ENCODE measurements at regions not wholly inside any gene's neighbourhood (a gene's known extent, or its start where the extent isn't known, plus 50 kb on each side); places are given as distances from the start of the nearest gene placed in this dataset.

DNA sequence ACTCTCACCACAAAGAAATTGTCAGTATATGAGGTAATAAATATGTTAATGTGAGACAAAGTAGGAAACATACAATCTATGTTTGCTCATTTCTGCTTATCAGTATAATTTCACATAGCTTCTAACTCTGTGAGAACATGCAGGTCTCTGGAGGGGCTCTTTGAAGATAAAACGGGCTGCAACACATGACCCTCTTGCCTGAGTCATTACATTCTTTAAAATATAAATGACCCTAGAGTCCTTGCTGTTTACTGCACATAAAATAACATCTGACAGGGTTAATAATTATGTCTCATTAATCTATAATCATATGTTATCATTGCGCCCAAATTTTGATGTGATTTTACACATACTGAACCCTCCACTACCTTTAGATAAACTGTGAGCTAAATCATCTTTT, 681.5 kb downstream of the ARAP2 start:
- no peak for DNase-seq

GRCh38 chr4:35565640-35566039, 678.7 kb downstream of the ARAP2 start:
- DNase-seq, result no peak

DNA sequence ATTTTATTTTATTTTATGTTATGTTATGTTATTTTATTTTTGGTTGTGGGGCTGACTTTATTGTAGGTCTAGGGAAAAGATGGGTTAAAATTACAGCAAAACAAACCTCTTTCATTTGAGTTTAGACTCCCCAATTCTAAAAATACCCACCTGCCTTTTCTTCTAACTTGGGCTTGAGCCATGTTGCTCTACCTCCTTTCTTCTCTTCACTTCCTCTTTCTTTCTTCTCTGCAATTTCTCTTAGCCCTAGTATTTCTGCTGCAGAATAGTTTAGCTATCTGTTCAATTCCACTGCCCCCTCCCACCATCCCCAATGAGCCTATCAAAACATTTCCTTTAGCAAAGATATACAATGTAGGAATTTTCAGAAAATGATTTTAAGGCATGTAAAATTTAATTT, 653.3 kb downstream of the ARAP2 start:
- DNase-seq, result no peak

GRCh38 chr4:35604252-35604651, 640.1 kb downstream of the ARAP2 start:
- DNase-seq, result no peak

DNA sequence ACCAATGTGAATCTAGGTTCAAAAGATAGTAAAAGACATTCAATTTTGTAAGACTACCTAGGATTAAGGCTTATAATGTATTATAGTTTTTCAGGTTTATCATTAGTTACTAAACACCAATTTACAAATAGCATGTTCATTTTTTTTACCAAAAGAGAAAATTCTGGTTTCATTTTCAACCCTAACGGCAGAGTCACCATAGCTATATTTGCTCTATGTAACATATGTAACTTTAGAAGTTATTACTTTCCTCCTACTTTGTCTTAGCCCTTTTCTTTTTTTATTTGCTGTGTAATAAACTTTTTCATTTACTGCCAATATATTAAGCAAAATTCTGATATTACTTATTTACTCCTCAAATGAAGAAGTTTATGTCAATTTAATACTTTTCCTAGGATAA, 639.6 kb downstream of the ARAP2 start:
- no peak for DNase-seq

- DNase-seq, result no peak
Observed at GRCh38 chr4:35608205-35608604, 636.1 kb downstream of the ARAP2 start.

DNA sequence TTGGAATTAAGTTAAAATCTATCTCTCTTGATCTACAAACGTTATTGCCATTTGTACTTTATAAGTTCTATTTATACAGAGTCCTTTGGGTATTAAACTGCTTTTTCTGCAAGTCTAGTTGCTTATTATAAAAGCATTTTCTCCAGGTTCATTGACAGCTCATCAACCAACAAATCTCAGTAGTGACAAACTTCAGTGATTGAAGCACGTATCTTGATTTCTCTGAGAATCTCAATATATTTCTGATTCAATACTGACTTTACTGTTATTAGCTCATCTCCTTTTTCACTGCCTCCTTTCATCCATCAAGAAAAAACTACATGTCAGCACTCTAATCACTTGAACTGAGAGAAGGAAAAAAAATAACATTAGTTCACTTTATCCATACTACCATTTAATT, 630.2 kb downstream of the ARAP2 start:
- DNase-seq, result no peak

GRCh38 chr4:35639929-35640328, 604.4 kb downstream of the ARAP2 start:
- no peak for DNase-seq

DNA sequence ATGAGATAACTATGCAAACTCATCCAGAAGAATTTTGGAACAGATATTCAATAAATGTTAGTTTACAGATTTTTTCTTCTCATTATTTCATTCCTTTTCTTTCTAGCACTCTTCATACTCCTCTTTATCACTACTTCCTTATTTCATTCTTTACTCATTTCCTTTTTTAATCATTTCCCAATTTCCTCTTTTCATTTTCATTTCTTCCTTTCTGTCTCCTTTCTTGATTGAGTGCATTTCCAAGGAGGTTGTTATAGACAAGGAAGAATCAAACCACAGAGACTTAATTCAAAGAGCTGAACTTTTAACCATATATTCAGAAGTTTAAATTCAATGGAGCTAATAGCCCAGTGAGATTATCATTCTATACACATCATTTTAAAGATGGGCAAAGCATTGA, 600.7 kb downstream of the ARAP2 start:
- no peak for DNase-seq

GRCh38 chr4:35644591-35644990, 599.7 kb downstream of the ARAP2 start:
- DNase-seq, result no peak

GRCh38 chr4:35649011-35649410, 595.3 kb downstream of the ARAP2 start:
- no peak for DNase-seq

GRCh38 chr4:35649778-35650177, 594.5 kb downstream of the ARAP2 start:
- no peak for DNase-seq

GRCh38 chr4:35652197-35652596, 592.1 kb downstream of the ARAP2 start:
- no peak for DNase-seq

DNA sequence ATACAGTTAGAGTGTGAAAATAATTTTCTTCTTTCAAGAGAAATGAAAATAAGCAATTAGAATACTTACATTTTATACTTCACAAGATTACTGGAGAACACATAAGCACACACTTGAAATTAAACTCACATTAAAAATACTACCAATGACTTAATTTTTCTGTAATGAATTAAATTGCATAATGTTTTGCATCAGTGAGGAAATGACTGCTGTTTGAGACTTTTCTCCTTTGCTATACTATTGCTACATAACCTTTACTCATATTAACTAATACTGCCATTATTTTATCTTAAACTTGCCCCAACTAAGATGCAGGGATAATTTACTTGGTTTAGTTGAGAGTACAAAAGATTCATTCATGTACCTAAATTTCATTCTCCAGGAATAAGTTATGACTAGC, 590.9 kb downstream of the ARAP2 start:
- DNase-seq, result no peak

- DNase-seq, result no peak
Observed at GRCh38 chr4:35673137-35673536, 571.2 kb downstream of the ARAP2 start.

DNA sequence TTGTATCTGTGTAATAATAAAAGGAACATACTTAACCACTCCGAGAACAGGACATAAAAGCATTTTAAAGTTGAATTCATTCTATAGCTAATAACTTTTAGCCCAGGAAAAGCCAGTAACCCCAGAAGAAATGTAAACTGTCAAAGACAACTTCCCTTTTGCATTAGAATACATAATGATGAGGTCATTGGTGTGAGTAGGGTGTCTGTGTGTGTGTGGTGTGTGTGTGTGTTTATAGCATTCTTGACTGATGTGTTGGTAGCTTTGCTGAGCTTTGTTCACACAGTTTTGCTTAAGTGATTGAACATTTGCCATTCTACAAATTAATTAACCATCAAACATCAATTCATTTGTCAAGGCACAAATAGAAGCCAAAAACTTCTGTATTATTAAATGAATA, 559.6 kb downstream of the ARAP2 start:
- DNase-seq, result no peak

- DNase-seq, result no peak
Observed at GRCh38 chr4:35689870-35690269, 554.4 kb downstream of the ARAP2 start.

DNA sequence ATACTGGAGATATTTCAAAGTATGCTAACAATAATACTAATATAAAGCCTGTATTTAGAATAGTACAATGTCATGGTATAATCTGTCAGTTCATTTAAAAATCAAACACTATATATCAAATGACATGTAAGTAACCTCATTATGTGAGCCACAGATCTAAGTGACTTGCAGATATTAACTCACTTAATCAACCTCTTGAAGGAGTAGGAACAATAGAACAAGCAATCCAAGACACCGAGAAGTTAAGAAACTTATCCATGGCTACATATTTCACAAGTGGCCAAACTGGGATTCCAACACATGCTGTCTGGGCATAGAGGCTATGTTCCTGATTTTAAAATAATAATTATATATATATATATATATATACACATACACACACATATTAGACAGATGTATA, 554.0 kb downstream of the ARAP2 start:
- no peak for DNase-seq

- DNase-seq, result no peak
Observed at GRCh38 chr4:35695003-35695402, 549.3 kb downstream of the ARAP2 start.

GRCh38 chr4:35695421-35695820, 548.9 kb downstream of the ARAP2 start:
- DNase-seq, result no peak

DNA sequence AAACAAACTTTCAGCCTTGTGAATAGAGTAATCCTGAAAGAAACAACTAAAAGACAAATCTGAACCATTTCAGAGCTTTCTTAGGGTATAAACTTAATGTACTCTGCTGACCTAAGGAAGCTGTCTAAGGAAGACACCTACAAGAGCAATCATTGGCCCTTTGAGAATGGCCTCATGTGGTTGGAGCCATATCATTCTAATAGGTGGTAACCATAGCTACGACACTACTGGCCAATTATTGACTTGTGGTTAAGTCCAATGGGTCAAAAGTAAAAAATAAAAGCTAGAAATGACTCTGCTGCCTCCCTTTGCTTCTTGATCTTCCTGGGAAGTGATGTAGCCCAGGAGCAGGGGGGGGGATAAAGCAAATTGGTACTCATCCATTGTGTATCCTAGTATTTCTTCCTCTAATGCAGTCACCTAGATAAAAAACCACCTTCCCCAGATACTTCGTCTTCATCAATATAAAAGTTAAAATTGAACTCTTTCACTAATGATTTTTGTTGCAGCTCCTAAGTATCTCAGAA, 547.0 kb downstream of the ARAP2 start:
- no peak for DNase-seq

DNA sequence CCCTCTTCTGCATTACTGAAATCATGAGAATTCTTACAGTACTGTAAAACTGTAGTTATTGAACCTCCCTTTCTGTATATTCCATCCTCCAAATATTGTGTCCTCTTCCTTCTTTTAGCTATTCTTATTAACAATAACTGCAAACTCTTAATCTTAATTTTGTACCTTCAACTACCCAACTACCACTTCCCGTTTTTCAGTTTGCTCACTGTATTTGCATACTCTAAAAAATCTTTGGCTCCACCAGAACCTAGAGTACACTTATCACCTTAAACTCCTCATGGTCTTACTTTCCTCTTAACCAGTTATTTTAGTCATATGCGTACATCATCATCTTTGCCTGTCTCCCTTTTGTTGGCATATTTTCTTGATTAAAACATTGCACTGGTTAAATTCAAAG, 543.7 kb downstream of the ARAP2 start:
- DNase-seq, result no peak

DNA sequence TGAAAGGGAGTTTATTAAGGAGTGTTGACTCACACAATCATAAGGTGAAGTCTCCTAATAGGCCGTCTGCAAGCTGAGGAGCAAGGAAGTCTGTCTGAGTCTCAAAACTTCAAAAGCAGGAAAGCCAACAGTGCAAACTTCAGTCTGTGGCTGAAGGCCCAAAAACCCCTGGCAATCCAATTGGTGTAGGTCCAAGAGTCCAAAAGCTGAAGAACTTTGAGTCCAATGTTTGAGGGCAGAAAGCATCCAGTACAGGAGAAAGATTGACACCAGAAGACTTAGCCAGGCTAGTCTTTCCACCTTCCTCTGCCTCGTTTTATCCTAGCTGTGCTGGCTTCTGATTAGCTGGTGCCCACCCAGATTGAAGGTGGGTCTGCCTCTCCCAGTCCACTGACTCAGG, 535.2 kb downstream of the ARAP2 start:
- no peak for DNase-seq

DNA sequence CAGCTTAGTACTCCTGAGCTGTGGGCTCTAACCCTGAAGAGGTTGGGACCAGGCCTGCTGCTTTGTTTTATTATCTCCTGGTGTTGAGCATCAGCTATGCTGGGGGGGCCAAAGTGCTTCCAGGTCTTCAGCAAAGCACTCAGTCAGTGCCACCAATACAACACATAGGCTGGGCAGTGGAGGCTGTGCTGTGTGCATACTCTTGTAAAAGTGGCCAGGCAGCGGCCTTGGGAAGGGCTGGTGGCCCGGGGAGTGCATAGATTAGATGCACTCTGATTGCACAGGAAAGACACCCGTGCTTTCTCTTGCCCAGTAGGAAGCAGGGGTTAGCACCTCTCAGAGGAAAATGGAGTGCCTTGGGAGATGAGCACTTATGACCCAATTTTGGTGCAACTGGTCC, 534.0 kb downstream of the ARAP2 start:
- DNase-seq, result no peak

GRCh38 chr4:35711127-35711526, 533.2 kb downstream of the ARAP2 start:
- DNase-seq, result no peak

DNA sequence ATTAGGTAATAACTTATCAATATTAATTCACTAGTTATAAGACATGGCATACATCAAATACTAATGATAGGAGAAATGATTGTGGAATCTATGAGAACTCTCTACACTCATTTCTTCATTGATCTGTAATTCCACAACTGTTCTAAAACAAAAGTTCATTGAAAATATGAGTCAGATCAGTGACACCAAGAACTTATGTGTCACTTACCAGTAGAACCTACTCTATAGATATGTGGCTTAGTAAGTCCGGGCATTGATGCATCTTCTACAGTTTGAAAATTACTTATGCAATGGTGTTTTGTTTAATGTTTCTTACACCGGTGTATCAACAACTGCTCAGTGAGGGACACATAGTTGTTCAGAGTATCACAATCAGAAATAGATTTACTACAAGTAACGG, 520.3 kb downstream of the ARAP2 start:
- DNase-seq, result no peak

Measured in NCI-H1436 treated with DMSO at 0.1 percent for 48 hours (cell line).